ENCODE measurements at regions not wholly inside any gene's neighbourhood (a gene's known extent, or its start where the extent isn't known, plus 50 kb on each side); places are given as distances from the start of the nearest gene placed in this dataset.

- H3K36me3 ChIP-seq (ENCODE audit: low read length): no peaks in the 10 kb centered on the region
- H3K9me2 ChIP-seq (replicated peaks; ENCODE audit: insufficient read depth, low read length): no peaks in the 10 kb centered on the region
- H3K27ac ChIP-seq (ENCODE audit: low read depth, low read length): no peak overlapping the region
- H3K9ac ChIP-seq (ENCODE audit: low read length): no peak overlapping the region
- H3F3A ChIP-seq (ENCODE audit: insufficient read depth): no peaks in the 10 kb centered on the region
- no peak overlapping the region for H3K4me3 ChIP-seq (ENCODE audit: insufficient read depth, low read length, poor library complexity, severe bottlenecking)
- H3K9me3 ChIP-seq (ENCODE audit: insufficient read depth, low read length): no peaks in the 10 kb centered on the region; the same call in 1 of the 2 replicates
- H4K20me1 ChIP-seq (ENCODE audit: low read depth, low read length): no peaks in the 10 kb centered on the region
- no peak overlapping the region for H3K4me2 ChIP-seq (ENCODE audit: low read depth, low read length, poor library complexity, severe bottlenecking)
- TF ChIP-seq EZH2phosphoT487 (conservative IDR thresholded peaks at IDR 0.05; ENCODE audit: low read length) (no peak), CTCF (IDR thresholded peaks at IDR 0.05; ENCODE audit: insufficient read depth, low read length, poor library complexity, severe bottlenecking) (no peak)
- H3K27me3 ChIP-seq (ENCODE audit: low read length): no peaks in the 10 kb centered on the region
- no peaks in the 10 kb centered on the region for H3K79me2 ChIP-seq (ENCODE audit: insufficient read depth, low read length)
- no peak overlapping the region for H2AFZ ChIP-seq (ENCODE audit: low read depth, low read length, severe bottlenecking)
Observed at GRCh38 chr1:79875187-79875586, 868.7 kb upstream of the ADGRL4 start.

- Histone ChIP-seq H3K79me2 (ENCODE audit: insufficient read depth, low read length) (no peaks in the 10 kb centered on the region), H3K27ac (ENCODE audit: low read depth, low read length) (no peak overlapping the region), H3K9me3 (ENCODE audit: insufficient read depth, low read length) (no peaks in the 10 kb centered on the region; the same call in 1 of the 2 replicates), H3K27me3 (ENCODE audit: low read length) (no peaks in the 10 kb centered on the region), H2AFZ (ENCODE audit: low read depth, low read length, severe bottlenecking) (no peak overlapping the region), H3K9ac (ENCODE audit: low read length) (no peak overlapping the region), H3K9me2 (replicated peaks; ENCODE audit: insufficient read depth, low read length) (no peaks in the 10 kb centered on the region), H3F3A (ENCODE audit: insufficient read depth) (no peaks in the 10 kb centered on the region), H3K36me3 (ENCODE audit: low read length) (no peaks in the 10 kb centered on the region), H3K4me3 (ENCODE audit: insufficient read depth, low read length, poor library complexity, severe bottlenecking) (no peak overlapping the region), H3K4me2 (ENCODE audit: low read depth, low read length, poor library complexity, severe bottlenecking) (no peak overlapping the region), H4K20me1 (ENCODE audit: low read depth, low read length) (no peaks in the 10 kb centered on the region)
- TF ChIP-seq CTCF (IDR thresholded peaks at IDR 0.05; ENCODE audit: insufficient read depth, low read length, poor library complexity, severe bottlenecking) (no peak), EZH2phosphoT487 (conservative IDR thresholded peaks at IDR 0.05; ENCODE audit: low read length) (no peak)
Observed at GRCh38 chr1:79874289-79874688, 867.8 kb upstream of the ADGRL4 start.

- Histone ChIP-seq H3K79me2 (ENCODE audit: insufficient read depth, low read length) (no peaks in the 10 kb centered on the region), H3F3A (ENCODE audit: insufficient read depth) (no peaks in the 10 kb centered on the region), H3K9me3 (ENCODE audit: insufficient read depth, low read length) (no peaks in the 10 kb centered on the region), H3K9ac (ENCODE audit: low read length) (no peak overlapping the region), H3K27me3 (ENCODE audit: low read length) (no peaks in the 10 kb centered on the region), H3K4me3 (ENCODE audit: insufficient read depth, low read length, poor library complexity, severe bottlenecking) (no peak overlapping the region), H3K36me3 (ENCODE audit: low read length) (peaks cover 3% of the 10 kb centered on the region; the same call in 1 of the 2 replicates), H3K9me2 (replicated peaks; ENCODE audit: insufficient read depth, low read length) (no peaks in the 10 kb centered on the region), H3K27ac (ENCODE audit: low read depth, low read length) (no peak overlapping the region), H3K4me2 (ENCODE audit: low read depth, low read length, poor library complexity, severe bottlenecking) (no peak overlapping the region), H2AFZ (ENCODE audit: low read depth, low read length, severe bottlenecking) (no peak overlapping the region), H4K20me1 (ENCODE audit: low read depth, low read length) (no peaks in the 10 kb centered on the region)
- TF ChIP-seq EZH2phosphoT487 (conservative IDR thresholded peaks at IDR 0.05; ENCODE audit: low read length) (no peak), CTCF (IDR thresholded peaks at IDR 0.05; ENCODE audit: insufficient read depth, low read length, poor library complexity, severe bottlenecking) (no peak)
Observed at GRCh38 chr1:79859212-79859948, 852.9 kb upstream of the ADGRL4 start.

Data from SU-DHL-6 (cell line).